ENCODE measurements at regions not wholly inside any gene's neighbourhood (a gene's known extent, or its start where the extent isn't known, plus 50 kb on each side); places are given as distances from the start of the nearest gene placed in this dataset.

- TF ChIP-seq CTCF (IDR thresholded peaks at IDR 0.05) (no peak), POLR2A (IDR thresholded peaks at IDR 0.05) (no peak)
Observed at GRCh38 chr4:45358573-45359506, 632.5 kb upstream of the GNPDA2 start.

Data from right lobe of liver (tissue), 4 donors.